IMR-90 (cell line): ENCODE measurements at regions not wholly inside any gene's neighbourhood (a gene's known extent, or its start where the extent isn't known, plus 50 kb on each side); places are given as distances from the start of the nearest gene placed in this dataset.

Experiments
- ATAC-seq: fragments of 200-7000 bp; cut with Tn5 transposase; 2 replicates; pipeline ENCODE4 v1.9.1; 2020; ENCODE audit warnings: low read depth, mild to moderate bottlenecking, moderate library complexity
- BruUV-seq: library from RNA; stranded (reverse); fragments of 400-500 nt; replicated peaks from 2 replicates; lab custom pipeline; 2021; lab: Mats Ljungman, UMichigan
- CTCF ChIA-PET: fragments of 300-600 bp; formaldehyde crosslinking; extraction: SDS; loops from one replicate; lab custom pipeline; 2021; ENCODE audit warnings: antibody characterized with exemption; lab: Yijun Ruan, JAX
- POLR2A ChIA-PET: fragments of 300-600 bp; sonication (Branson Sonifier 250); formaldehyde crosslinking; loops from one replicate; lab custom pipeline; 2022; ENCODE audit warnings: antibody characterized with exemption; ENCODE audit not compliant: unreplicated experiment; lab: Charles Lee
- DNase-seq: peaks from one replicate; pipeline ENCODE4 v3.0.0; 2013
- H2AFZ ChIP-seq: replicated peaks from 2 replicates; pipeline ENCODE3; 2013; ENCODE audit warnings: low read length, mild to moderate bottlenecking; ENCODE audit not compliant: poor library complexity
- H2AK5ac ChIP-seq: 2 replicates; pipeline ENCODE4 v1.6.1; 2013; ENCODE audit warnings: low read depth, low read length, inconsistent platforms
- H2AK9ac ChIP-seq: replicated peaks from 2 replicates; pipeline ENCODE3; 2013; ENCODE audit warnings: mild to moderate bottlenecking, low read depth, low read length, moderate library complexity; ENCODE audit not compliant: poor library complexity
- H2BK120ac ChIP-seq: 2 replicates; pipeline ENCODE4 v1.6.1; 2013; ENCODE audit warnings: low read depth, low read length, inconsistent platforms
- H2BK15ac ChIP-seq: 3 replicates; pipeline ENCODE4 v1.6.1; 2013; ENCODE audit warnings: low read depth, low read length, inconsistent platforms
- H2BK20ac ChIP-seq: 2 replicates; pipeline ENCODE4 v1.6.1; 2013; ENCODE audit warnings: low read depth, mild to moderate bottlenecking, inconsistent platforms, low read length, moderate library complexity
- H2BK5ac ChIP-seq: 2 replicates; pipeline ENCODE4 v1.6.1; 2013; ENCODE audit warnings: mild to moderate bottlenecking, low read depth, low read length, inconsistent platforms; ENCODE audit not compliant: poor library complexity, severe bottlenecking
- H3K14ac ChIP-seq: replicated peaks from 2 replicates; pipeline ENCODE4 v1.6.1; 2013; ENCODE audit warnings: low read depth, low read length, inconsistent platforms
- H3K18ac ChIP-seq: 2 replicates; pipeline ENCODE4 v1.6.1; 2013; ENCODE audit warnings: low read depth, low read length, control low read depth
- H3K23ac ChIP-seq: 2 replicates; pipeline ENCODE4 v1.6.1; 2013; ENCODE audit warnings: low read depth, low read length, inconsistent platforms
- H3K27ac ChIP-seq: 2 replicates; pipeline ENCODE4 v1.5.1; 2013; ENCODE audit warnings: mild to moderate bottlenecking, control low read depth, low read length; ENCODE audit not compliant: insufficient read depth
- H3K27me3 ChIP-seq: 2 replicates; pipeline ENCODE4 v1.6.1; 2013; ENCODE audit warnings: low read length; ENCODE audit not compliant: control insufficient read depth, insufficient read depth
- H3K36me3 ChIP-seq: 2 replicates; pipeline ENCODE4 v1.6.1; 2013; ENCODE audit warnings: low read length, mixed read lengths; ENCODE audit not compliant: control insufficient read depth, insufficient read depth
- H3K4ac ChIP-seq: 2 replicates; pipeline ENCODE4 v1.6.1; 2013; ENCODE audit warnings: low read depth, low read length, inconsistent platforms
- H3K4me1 ChIP-seq: 2 replicates; pipeline ENCODE4 v1.6.1; 2013; ENCODE audit warnings: low read length, mixed read lengths; ENCODE audit not compliant: control insufficient read depth, insufficient read depth
- H3K4me2 ChIP-seq: 2 replicates; pipeline ENCODE4 v1.6.1; 2013; ENCODE audit warnings: low read depth, mild to moderate bottlenecking, control low read depth, low read length, moderate library complexity
- H3K4me3 ChIP-seq: 2 replicates; pipeline ENCODE4 v1.5.1; 2013; ENCODE audit warnings: low read depth, mild to moderate bottlenecking, control low read depth, low read length, moderate library complexity; ENCODE audit not compliant: insufficient read depth
- H3K56ac ChIP-seq: 2 replicates; pipeline ENCODE4 v1.6.1; 2013; ENCODE audit warnings: low read length, inconsistent platforms; ENCODE audit not compliant: insufficient read depth; ENCODE audit errors: extremely low read depth
- H3K79me1 ChIP-seq, 2 experiments: 2 replicates each; pipeline ENCODE4 v1.6.1; 2013; ENCODE audit warnings: low read length in 2 of 2, inconsistent platforms in 1 of 2, low read depth in 1 of 2
- H3K9ac ChIP-seq: 2 replicates; pipeline ENCODE4 v1.6.1; 2013; ENCODE audit warnings: low read depth, low read length, control low read depth
- H3K9me1 ChIP-seq: 2 replicates; pipeline ENCODE4 v1.6.1; 2013; ENCODE audit warnings: low read length, inconsistent platforms; ENCODE audit not compliant: insufficient read depth
- H3K9me3 ChIP-seq: 2 replicates; pipeline ENCODE4 v1.6.1; 2013; ENCODE audit warnings: low read length; ENCODE audit not compliant: control insufficient read depth, insufficient read depth
- H4K20me1 ChIP-seq: 2 replicates; pipeline ENCODE4 v1.6.1; 2013; ENCODE audit warnings: low read length, inconsistent platforms; ENCODE audit not compliant: insufficient read depth
- H4K5ac ChIP-seq: 2 replicates; pipeline ENCODE4 v1.6.1; 2013; ENCODE audit warnings: mild to moderate bottlenecking, low read depth, low read length, control low read depth
- H4K8ac ChIP-seq, 2 experiments: 2 replicates each; pipeline ENCODE4 v1.6.1; 2013; ENCODE audit warnings: low read depth in 2 of 2, low read length in 2 of 2, control low read depth in 1 of 2, inconsistent platforms in 1 of 2
- H4K91ac ChIP-seq: 2 replicates; pipeline ENCODE4 v1.6.1; 2013; ENCODE audit warnings: low read depth, low read length, inconsistent platforms; ENCODE audit not compliant: insufficient read depth
- BHLHE40 ChIP-seq: fragments of 150-350 bp; IDR thresholded peaks from 2 replicates; pipeline ENCODE4 v1.6.1; 2016; ENCODE audit warnings: mild to moderate bottlenecking, low read depth, low read length
- CHD1 ChIP-seq: IDR thresholded peaks from 2 replicates; pipeline ENCODE4 v1.6.1; 2012; ENCODE audit warnings: low read depth, low read length, improper control_type of control experiment
- FOS ChIP-seq: fragments of 150-350 bp; IDR thresholded peaks from 2 replicates; pipeline ENCODE4 v1.6.1; 2016; ENCODE audit warnings: low read depth, low read length
- MAFK ChIP-seq: IDR thresholded peaks from 2 replicates; pipeline ENCODE4 v1.6.1; 2012; ENCODE audit warnings: low read depth, low read length, improper control_type of control experiment
- MAZ ChIP-seq: IDR thresholded peaks from 2 replicates; pipeline ENCODE4 v1.6.1; 2012; ENCODE audit warnings: low read depth, mild to moderate bottlenecking, low read length, improper control_type of control experiment, moderate library complexity, borderline replicate concordance
- NFE2L2 ChIP-seq: fragments of 150-350 bp; IDR thresholded peaks from 2 replicates; pipeline ENCODE4 v1.6.1; 2016; ENCODE audit warnings: low read depth, mild to moderate bottlenecking, low read length
- POLR2A ChIP-seq: IDR thresholded peaks from 2 replicates; pipeline ENCODE4 v1.6.1; 2012; ENCODE audit warnings: mild to moderate bottlenecking, low read depth, low read length
- RAD21 ChIP-seq: IDR thresholded peaks from 2 replicates; pipeline ENCODE4 v1.6.1; 2012; ENCODE audit warnings: low read length, improper control_type of control experiment
- RCOR1 ChIP-seq: IDR thresholded peaks from 2 replicates; pipeline ENCODE4 v1.6.1; 2012; ENCODE audit warnings: mild to moderate bottlenecking, low read length, improper control_type of control experiment; ENCODE audit not compliant: insufficient replicate concordance
- SMC3 ChIP-seq: fragments of 150-350 bp; IDR thresholded peaks from 2 replicates; pipeline ENCODE4 v1.6.1; 2016; ENCODE audit warnings: low read depth, mild to moderate bottlenecking, antibody characterized with exemption, low read length, moderate library complexity
- WGBS, 2 experiments: methylation state at CpG; one replicate each; pipeline versions ENCODE4 v1.1.5 to v1.1.7; 2013; ENCODE audit warnings: missing lambda C conversion rate in 2 of 2; ENCODE audit not compliant: insufficient read length in 1 of 2; ENCODE audit errors: extremely low coverage in 2 of 2; 5-methylcytosine and 5-hydroxymethylcytosine counted together
- dilution Hi-C: fragments of 300-500 bp; cut with HindIII; formaldehyde crosslinking; loops from one replicate; pipeline ENCODE4 v1.14.3; 2018; ENCODE audit warnings: low sequenced_read_pairs; ENCODE audit not compliant: unreplicated experiment
- in situ Hi-C: fragments of 300-500 bp; cut with MboI; formaldehyde crosslinking; loops from 3 replicates; pipeline ENCODE4 v1.14.3; 2019; ENCODE audit warnings: low sequenced_read_pairs, inconsistent platforms, mixed read lengths
- intact Hi-C: fragments of 100-400 bp; cut with micrococcal nuclease; formaldehyde crosslinking; loops from 2 replicates; pipeline ENCODE4 v1.10.0; 2022
- TF ChIP-seq, protein P1 (sequence below): fragments of 150-350 bp; IDR thresholded peaks from 2 replicates; pipeline ENCODE4 v1.6.1; 2017; ENCODE audit warnings: mild to moderate bottlenecking, antibody characterized with exemption, low read length, low read depth
- TF ChIP-seq, protein P2 (sequence below): conservative IDR thresholded peaks from 2 replicates; pipeline ENCODE4 v1.5.1; 2012; ENCODE audit warnings: mild to moderate bottlenecking, low read depth, low read length, improper control_type of control experiment
- TF ChIP-seq, protein P3 (sequence below): fragments of 150-350 bp; IDR thresholded peaks from 2 replicates; pipeline ENCODE4 v1.6.1; 2016; ENCODE audit warnings: low read depth, mild to moderate bottlenecking, low read length, moderate library complexity, borderline replicate concordance

DNA sequence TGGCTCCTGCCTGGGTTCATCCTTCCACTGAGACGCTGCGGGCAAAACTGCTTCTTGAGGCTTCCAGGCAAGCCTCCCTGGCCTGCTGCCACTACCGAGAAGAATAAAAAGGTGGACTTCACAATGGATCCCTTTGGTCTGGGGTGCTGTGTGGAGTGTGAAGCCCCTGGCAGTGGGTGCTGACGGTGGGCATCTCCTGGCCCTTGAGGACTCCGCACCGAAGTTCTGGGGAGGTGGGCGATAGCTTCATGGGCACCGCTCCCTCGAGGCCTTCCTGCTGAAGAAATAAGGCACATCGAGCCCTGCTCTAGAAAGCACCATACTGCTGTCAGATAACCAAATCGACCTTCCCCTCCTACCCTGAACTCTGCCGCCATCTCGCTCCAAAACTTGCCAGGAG lies 106.6 kb upstream of the CTBP2 start:
- H4K20me1 ChIP-seq: no peaks in the 10 kb centered on the region
- H2AFZ ChIP-seq: no peak overlapping the region
- H4K91ac ChIP-seq: no peak overlapping the region
- H3K36me3 ChIP-seq: no peaks in the 10 kb centered on the region
- H3K4me3 ChIP-seq: no peak overlapping the region
- CTCF ChIA-PET: no interaction called here
- no CpG with 5 or more reads among the region's 13 CpGs for WGBS, 2 experiments
- H3K9ac ChIP-seq: no peak overlapping the region
- no peak overlapping the region for H3K27ac ChIP-seq
- no peak overlapping the region for H2BK5ac ChIP-seq
- no peak overlapping the region for H4K8ac ChIP-seq
- ATAC-seq: no peak
- no peak overlapping the region for H3K56ac ChIP-seq
- intact Hi-C loops (no loop called here), in situ Hi-C loops (no loop called here), dilution Hi-C loops (no loop called here)
- H3K18ac ChIP-seq: no peak overlapping the region
- H4K5ac ChIP-seq: no peak overlapping the region
- H3K4ac ChIP-seq: no peak overlapping the region
- no peak overlapping the region for H2AK5ac ChIP-seq
- H2BK15ac ChIP-seq: no peak overlapping the region
- no peak overlapping the region for H3K14ac ChIP-seq
- no peak overlapping the region for H3K4me2 ChIP-seq
- H3K23ac ChIP-seq: no peak overlapping the region
- no peak overlapping the region for H2BK120ac ChIP-seq
- no peak for DNase-seq
- H3K9me1 ChIP-seq: no peaks in the 10 kb centered on the region
- no peak overlapping the region for H2BK20ac ChIP-seq
- H3K9me3 ChIP-seq: no peaks in the 10 kb centered on the region
- TF ChIP-seq MAFK: no peak
- TF ChIP-seq, protein P1, sequence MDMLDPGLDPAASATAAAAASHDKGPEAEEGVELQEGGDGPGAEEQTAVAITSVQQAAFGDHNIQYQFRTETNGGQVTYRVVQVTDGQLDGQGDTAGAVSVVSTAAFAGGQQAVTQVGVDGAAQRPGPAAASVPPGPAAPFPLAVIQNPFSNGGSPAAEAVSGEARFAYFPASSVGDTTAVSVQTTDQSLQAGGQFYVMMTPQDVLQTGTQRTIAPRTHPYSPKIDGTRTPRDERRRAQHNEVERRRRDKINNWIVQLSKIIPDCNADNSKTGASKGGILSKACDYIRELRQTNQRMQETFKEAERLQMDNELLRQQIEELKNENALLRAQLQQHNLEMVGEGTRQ: no peak
- no peak for TF ChIP-seq POLR2A
- no peak for TF ChIP-seq CHD1
- no peak for TF ChIP-seq NFE2L2
- no peak for TF ChIP-seq BHLHE40
- no peak for TF ChIP-seq FOS
- TF ChIP-seq, protein P2, sequence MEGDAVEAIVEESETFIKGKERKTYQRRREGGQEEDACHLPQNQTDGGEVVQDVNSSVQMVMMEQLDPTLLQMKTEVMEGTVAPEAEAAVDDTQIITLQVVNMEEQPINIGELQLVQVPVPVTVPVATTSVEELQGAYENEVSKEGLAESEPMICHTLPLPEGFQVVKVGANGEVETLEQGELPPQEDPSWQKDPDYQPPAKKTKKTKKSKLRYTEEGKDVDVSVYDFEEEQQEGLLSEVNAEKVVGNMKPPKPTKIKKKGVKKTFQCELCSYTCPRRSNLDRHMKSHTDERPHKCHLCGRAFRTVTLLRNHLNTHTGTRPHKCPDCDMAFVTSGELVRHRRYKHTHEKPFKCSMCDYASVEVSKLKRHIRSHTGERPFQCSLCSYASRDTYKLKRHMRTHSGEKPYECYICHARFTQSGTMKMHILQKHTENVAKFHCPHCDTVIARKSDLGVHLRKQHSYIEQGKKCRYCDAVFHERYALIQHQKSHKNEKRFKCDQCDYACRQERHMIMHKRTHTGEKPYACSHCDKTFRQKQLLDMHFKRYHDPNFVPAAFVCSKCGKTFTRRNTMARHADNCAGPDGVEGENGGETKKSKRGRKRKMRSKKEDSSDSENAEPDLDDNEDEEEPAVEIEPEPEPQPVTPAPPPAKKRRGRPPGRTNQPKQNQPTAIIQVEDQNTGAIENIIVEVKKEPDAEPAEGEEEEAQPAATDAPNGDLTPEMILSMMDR: no peak
- TF ChIP-seq SMC3: no peak
- TF ChIP-seq RAD21: no peak
- TF ChIP-seq, protein P3, sequence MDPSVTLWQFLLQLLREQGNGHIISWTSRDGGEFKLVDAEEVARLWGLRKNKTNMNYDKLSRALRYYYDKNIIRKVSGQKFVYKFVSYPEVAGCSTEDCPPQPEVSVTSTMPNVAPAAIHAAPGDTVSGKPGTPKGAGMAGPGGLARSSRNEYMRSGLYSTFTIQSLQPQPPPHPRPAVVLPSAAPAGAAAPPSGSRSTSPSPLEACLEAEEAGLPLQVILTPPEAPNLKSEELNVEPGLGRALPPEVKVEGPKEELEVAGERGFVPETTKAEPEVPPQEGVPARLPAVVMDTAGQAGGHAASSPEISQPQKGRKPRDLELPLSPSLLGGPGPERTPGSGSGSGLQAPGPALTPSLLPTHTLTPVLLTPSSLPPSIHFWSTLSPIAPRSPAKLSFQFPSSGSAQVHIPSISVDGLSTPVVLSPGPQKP: no peak
- TF ChIP-seq RCOR1: no peak
- no peak for TF ChIP-seq MAZ
- POLR2A ChIA-PET: no interaction called here
- H3K79me1 ChIP-seq: no peaks in the 10 kb centered on the region
- H3K27me3 ChIP-seq: peaks cover 8% of the 10 kb centered on the region
- no peak overlapping the region for H2AK9ac ChIP-seq
- no peaks in the 10 kb centered on the region; the same call in 1 of the 2 replicates for H3K4me1 ChIP-seq
- no TSS peak for BruUV-seq
